HG03442 (cell line): ENCODE measurements at regions not wholly inside any gene's neighbourhood (a gene's known extent, or its start where the extent isn't known, plus 50 kb on each side); places are given as distances from the start of the nearest gene placed in this dataset.
"Not testable (repeated sequence)": the region's sequence is repeated elsewhere in the genome, so short reads cannot be mapped to it uniquely, and the experiment has no call there.

Experiments used
- ATAC-seq: cut with Tn5 transposase; IDR thresholded peaks from one replicate; pipeline ENCODE4 v1.9.1; 2021; ENCODE audit warnings: mild to moderate bottlenecking, moderate library complexity; ENCODE audit not compliant: unreplicated experiment

GRCh38 chr10:9294865-9295264 is 1240.4 kb downstream of the GATA3 start:
- peak; percentile 92 for ATAC-seq

GRCh38 chr10:9296190-9296589 is 1241.7 kb downstream of the GATA3 start:
- no peak for ATAC-seq

DNA sequence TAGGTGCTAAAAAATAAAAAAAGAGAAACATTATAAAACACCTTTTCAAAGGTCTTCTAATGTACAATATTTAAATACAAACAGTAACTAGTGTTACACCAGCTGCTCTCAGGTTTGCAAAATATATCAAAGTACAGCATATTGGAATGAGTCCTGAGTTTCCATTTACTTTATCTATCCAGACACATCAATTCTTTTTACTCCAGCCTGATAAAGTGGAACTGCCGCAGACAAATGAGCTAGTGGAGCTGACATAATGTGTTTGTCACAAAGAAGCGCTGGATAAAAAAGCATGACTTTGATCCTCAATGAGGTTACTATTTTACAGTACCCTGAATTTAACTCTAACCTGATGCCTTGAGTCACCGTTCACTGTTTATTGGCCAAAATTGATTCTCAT is 1243.1 kb downstream of the GATA3 start:
- no peak for ATAC-seq

- no peak for ATAC-seq
Observed at GRCh38 chr10:9299966-9300365, 1245.5 kb downstream of the GATA3 start.

GRCh38 chr10:9301148-9301547 is 1246.7 kb downstream of the GATA3 start:
- ATAC-seq, result no peak

DNA sequence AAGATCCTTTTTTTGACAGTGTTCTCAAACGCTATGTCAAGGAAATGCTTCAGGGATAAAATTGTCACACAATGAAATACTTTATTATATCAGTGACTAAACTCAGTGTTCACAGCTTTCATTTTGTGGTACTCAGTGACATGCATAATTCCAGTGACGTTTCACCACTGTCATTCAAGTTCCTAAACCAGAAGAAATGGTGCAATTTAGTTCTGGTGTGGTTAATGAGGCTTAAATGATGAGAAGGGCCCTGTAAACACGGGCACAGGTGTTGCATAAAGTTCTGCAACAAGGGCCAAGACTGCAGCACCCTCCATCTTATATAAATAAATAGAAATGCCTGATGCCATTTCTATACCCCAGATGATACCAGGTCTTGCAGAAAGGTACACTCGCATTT is 1247.1 kb downstream of the GATA3 start:
- no peak for ATAC-seq

DNA sequence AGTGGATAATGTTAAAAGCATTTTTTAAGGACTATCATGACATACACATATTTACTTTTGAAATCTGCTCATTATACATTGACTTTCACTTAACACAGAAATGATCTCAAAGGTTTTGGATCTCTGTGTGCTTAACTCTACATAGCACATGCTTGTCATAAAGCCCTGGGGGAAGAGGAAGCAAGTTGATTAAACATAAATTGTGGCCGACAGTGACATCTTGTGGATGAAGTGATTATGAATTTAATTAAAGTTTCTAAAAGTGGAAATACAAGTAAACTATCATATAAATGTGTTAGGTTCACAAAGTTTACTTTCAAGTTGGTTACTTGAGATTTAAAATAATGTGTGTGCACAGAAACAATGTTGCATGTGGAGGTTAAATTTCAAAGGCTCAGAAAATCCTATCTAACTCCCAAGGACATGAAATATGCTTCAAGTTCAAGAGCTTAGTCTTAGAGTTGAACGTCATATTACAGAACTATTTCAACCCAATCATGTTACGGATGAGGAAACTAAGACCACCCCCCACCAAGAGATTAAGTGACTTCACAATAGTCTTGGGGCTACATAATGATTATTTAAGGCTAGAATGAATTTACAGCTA is 1247.8 kb downstream of the GATA3 start:
- no peak for ATAC-seq

DNA sequence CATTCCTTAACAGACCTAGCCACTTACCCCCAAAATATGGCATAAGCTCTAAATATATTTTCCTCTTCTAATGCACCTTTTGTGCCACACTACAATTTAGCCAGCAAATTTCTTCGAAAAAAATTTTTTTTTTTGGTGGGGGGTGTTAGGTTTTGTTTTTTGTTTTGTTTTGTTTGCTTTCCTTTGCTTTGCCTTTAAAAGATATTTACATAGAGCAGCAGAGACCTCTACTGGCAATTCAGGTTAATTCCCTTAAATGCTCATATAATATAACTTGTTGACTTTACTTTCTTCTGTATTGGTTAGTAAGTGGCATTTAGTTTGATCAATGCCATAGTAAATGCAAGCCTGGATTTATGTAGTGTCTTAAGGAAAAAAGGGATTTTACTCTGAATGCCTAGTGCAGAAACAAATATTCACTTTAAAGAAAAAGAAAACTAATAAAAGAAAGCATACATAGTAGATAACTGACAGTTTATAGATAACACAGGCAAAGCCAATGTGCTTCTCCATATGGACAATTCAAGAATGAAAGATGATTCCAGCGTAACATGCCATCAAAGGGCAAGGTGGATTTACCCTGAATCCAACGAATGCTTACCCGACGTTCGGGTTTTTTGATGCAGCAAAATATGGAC is 1250.6 kb downstream of the GATA3 start:
- ATAC-seq, result no peak

- ATAC-seq, result no peak
Observed at GRCh38 chr10:9311702-9312499, 1257.4 kb downstream of the GATA3 start.

DNA sequence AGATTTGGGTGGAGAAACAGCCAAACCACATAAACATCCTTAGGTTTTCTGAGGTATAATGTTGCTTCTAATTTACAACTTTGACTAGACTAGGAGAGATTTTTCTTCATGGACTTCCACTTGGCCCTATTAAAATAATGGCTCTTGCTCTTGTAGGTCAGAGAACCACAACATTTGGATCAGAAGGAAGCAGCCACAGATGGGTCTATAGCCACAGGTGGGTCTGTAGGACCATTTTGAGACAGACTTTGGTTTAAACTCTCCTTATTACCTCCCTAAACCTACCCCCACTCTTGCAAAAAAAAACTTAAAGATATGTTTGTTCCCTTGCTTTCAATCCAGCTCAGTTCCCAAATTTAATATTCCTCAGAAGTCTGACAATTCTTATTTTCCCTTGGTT is 1260.8 kb downstream of the GATA3 start:
- no peak for ATAC-seq

GRCh38 chr10:9331583-9332008 is 1277.1 kb downstream of the GATA3 start:
- ATAC-seq, result peak; percentile 79

DNA sequence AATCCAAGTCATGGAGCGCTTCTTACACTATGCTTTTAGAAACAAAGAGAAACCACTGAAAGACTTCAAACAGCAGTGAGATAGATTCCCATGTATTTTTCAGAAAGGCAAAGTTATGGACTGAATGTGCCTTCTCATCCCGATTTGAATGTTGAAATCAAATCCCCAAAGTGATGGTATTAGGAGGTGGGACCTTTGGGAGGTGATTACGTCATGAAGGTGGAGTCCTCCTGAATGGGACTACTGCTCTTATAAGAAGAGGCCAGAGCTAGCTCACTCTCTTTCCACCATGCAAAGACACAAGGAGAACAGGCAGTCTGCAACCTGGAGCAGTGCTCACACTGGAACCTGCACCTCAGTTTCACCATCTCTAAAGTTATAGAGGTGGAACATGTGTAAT is 1279.8 kb downstream of the GATA3 start:
- ATAC-seq, result no peak

GRCh38 chr10:9339716-9340115 is 1285.2 kb downstream of the GATA3 start:
- ATAC-seq, result no peak

DNA sequence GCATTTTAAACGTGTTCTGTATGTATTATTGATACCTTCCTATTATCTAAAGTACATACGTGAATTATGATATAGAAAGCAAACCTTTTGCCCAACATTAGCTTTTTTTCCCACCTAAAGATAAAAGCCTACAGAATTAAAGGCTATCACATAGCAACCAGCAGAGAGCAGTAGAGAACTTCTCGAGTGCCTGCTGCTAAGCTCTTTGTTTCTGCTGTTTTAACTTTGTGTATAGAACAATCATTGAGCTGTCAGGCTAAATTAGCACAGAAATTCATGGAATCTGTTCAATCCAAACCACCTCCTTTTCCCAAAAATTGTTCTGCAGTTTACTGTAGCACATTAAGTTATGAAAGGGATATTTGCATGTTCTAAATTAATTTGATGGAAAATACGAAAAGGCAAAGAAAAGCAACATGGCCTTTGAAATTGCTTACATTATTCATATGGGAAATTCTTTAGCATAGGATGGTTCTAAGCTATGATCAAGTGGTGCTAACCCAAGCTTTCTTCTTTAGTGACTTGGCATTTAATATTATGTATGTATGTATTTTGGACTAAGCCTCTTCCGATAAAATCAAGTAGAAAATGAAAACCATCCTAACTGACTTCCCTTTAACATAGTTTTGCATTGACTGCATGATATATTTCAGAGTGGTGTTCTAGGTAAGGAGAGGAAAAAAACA is 1288.5 kb downstream of the GATA3 start:
- ATAC-seq, result peak; percentile 64

DNA sequence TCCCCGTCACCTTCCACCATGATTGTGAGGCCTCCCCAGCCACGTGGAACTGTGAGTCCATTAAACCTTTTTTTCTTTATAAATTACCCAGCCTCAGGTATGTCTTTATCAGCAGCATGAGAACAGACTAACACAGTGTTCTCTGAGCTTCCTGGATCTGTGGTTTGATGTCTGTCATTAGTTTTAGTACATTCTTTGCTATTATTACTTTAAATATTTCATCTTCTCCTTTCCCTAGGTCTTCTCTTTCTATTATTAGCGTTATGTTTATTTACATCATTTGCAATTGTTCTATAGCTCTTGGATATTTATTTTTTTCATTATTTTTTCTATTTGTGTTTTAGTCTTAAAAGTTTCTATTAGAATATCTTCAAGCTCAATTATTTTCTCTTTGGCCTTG is 1293.4 kb downstream of the GATA3 start:
- not testable (repeated sequence) for ATAC-seq

DNA sequence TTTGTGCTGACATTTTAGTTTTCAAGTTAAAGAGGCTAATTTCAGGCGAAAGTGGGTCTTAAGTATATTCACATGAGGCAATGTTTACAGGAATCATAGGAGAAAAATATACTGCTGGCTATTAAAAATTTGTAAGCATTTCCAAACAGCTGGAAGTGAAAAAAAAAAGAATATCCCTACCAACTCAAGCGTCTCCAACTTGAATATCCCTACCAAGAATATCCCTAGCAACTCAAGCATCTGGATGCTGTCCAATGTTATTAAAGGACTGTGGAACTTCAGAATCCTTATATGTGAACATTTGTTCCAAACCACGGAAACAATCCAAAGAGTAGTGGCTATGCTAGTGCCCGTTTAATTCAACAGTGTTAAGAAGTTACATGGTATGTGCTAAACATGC is 1303.0 kb downstream of the GATA3 start:
- no peak for ATAC-seq

DNA sequence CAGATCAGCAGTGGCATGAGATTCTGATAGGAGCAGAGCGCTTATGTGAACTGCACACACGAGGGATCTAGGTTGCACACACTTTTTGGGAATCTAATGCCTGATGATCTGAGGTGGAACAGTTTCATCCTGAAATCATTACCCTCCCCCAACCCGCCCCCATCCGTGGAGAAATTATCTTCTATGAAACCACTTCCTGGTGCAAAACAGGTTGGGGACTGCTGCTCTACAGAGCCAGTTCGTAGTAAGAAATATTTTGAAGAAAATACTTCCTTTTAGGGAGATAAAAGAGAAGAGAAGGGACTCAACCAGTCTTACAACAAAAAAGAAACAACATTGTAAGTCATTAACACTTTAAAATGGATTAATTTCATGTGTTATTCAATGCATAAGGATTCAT is 1308.2 kb downstream of the GATA3 start:
- no peak for ATAC-seq

DNA sequence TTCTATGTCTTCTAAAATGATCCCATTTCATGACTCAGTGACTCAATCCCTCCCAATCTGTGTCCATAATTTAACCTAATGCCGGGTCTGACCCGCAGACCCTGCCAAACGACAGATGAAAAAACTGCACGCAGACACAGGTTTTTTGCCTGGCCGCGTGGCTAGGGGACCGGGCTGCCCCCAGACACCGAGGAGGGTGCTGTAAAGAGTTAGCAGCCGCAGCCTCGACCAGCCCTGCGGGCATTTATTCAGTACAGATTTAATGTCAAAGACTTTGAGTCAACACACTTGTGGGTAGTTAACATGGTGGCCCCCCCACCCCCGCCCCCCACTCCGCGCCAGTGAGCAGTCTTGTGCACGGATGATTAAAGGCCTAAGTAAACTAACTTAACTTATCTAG is 1324.7 kb downstream of the GATA3 start:
- ATAC-seq, result no peak

GRCh38 chr10:9381733-9382532 is 1327.4 kb downstream of the GATA3 start:
- no peak for ATAC-seq

DNA sequence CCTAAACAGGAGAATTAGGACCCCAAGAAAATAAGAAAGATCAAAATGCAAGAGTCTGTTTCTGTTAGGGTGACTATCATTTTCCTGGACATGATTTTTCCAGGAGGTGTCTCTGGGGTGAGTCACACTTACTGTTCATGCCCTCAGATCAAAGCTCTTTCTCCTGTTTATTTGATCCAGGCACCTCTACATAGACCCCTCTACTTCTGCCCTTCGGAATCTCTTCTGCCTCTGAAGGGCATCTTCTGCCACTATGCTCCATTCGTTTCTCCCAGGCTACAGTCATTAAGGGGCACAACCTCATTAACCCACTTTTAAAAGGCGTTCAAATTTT is 1328.0 kb downstream of the GATA3 start:
- no peak for ATAC-seq

DNA sequence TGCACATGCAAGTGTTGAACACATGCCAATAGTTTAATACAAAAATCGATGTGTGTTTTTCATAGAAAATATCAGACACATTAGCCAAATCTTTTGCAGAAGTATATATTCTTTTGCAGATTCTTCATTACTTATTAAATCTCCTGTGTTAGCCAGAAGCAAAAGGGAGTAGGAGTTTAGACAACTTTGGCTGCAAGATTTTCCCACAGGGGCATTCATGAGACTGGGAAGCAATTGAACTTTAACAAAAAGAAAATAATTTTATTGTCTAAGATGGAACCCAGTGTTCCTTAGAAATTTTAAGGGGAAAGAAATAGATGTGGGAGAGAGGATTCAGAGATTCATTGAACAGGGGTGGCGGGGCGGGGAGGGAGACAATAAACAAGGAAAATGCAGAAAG is 1336.0 kb downstream of the GATA3 start:
- ATAC-seq, result no peak
